ENCODE measurements at regions not wholly inside any gene's neighbourhood (a gene's known extent, or its start where the extent isn't known, plus 50 kb on each side); places are given as distances from the start of the nearest gene placed in this dataset.

GRCh38 chr6:1244941-1245340 is 67.0 kb upstream of the FOXQ1 start:
- TF ChIP-seq CTCF (IDR thresholded peaks at IDR 0.05; ENCODE audit: borderline replicate concordance, extremely low read depth, low read length, poor library complexity, severe bottlenecking) (no peak), EZH2 (IDR thresholded peaks at IDR 0.05; ENCODE audit: borderline replicate concordance, low read depth, low read length, severe bottlenecking) (no peak)

All from DND-41 (cell line).